ENCODE measurements at regions not wholly inside any gene's neighbourhood (a gene's known extent, or its start where the extent isn't known, plus 50 kb on each side); places are given as distances from the start of the nearest gene placed in this dataset.

GRCh38 chr1:30058970-30059369, 664.4 kb downstream of the MATN1 start:
- Histone ChIP-seq H3K9me3 (no peaks in the 10 kb centered on the region), H3K27me3 (replicated peaks in 1 of 7) (peaks cover 0 to 24% (median 0%) of the 10 kb centered on the region in 7 donors), H3K27ac (no peak overlapping the region), H3K4me3 (no peak overlapping the region), H3K4me1 (no peaks in the 10 kb centered on the region), H3K36me3 (no peaks in the 10 kb centered on the region)
- no peak for DNase-seq
- intact Hi-C loops (cut with DNase I; ENCODE audit: low total_unique reads), result no loop called here
- TF ChIP-seq POLR2A (IDR thresholded peaks at IDR 0.05) (no peak), CTCF (IDR thresholded peaks at IDR 0.05 in 8 of 11, conservative IDR thresholded peaks at IDR 0.05 in 3 of 11) (no peak), POLR2AphosphoS5 (IDR thresholded peaks at IDR 0.05) (no peak)
- 49 to 84% (median 68%) methylated on average over 3 to 4 of the region's 4 CpGs for WGBS, 5 donors

DNA sequence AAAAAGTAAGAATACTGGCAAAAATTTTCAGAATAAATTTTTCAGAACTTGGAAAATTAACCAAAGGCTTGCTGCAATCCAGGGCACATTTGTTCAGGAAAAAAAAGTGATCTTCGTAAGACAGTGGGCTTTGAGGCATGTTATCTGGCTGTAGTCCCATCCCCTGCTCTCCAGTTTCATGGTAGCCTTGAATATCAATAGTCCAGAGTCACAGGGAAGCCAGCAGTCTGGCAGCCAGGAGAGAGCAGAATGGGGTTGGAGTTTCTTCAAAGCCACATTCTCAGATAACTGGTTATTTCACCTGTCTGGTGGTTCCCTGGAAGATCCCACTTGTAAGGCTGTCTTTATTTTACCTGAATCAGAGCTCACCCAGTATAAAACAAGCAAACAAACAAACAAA, 669.3 kb downstream of the MATN1 start:
- H3K27ac ChIP-seq, result no peak overlapping the region
- WGBS, 5 donors, result 50 to 63% (median 59%) methylated on average over 1 of the region's 1 CpG
- no peaks in the 10 kb centered on the region for H3K36me3 ChIP-seq
- H3K4me1 ChIP-seq, result no peaks in the 10 kb centered on the region
- no peaks in the 10 kb centered on the region for H3K9me3 ChIP-seq
- intact Hi-C loops (cut with DNase I; ENCODE audit: low total_unique reads), result no loop called here
- peaks cover 0 to 57% (median 6%) of the 10 kb centered on the region in 7 donors for H3K27me3 ChIP-seq (replicated peaks in 1 of 7)
- no peak overlapping the region for H3K4me3 ChIP-seq
- TF ChIP-seq POLR2AphosphoS5 (IDR thresholded peaks at IDR 0.05) (no peak), POLR2A (IDR thresholded peaks at IDR 0.05) (no peak)
- no peak for DNase-seq

- peaks cover 0 to 59% (median 6%) of the 10 kb centered on the region in 7 donors for H3K27me3 ChIP-seq (replicated peaks in 1 of 7)
- no peaks in the 10 kb centered on the region for H3K36me3 ChIP-seq
- H3K27ac ChIP-seq, result no peak overlapping the region
- TF ChIP-seq CTCF (IDR thresholded peaks at IDR 0.05 in 8 of 11, conservative IDR thresholded peaks at IDR 0.05 in 3 of 11) (no peak), POLR2A (IDR thresholded peaks at IDR 0.05) (no peak), POLR2AphosphoS5 (IDR thresholded peaks at IDR 0.05) (no peak)
- DNase-seq, result no peak
- 47 to 69% (median 59%) methylated on average over 4 of the region's 4 CpGs for WGBS, 5 donors
- intact Hi-C loops (cut with DNase I; ENCODE audit: low total_unique reads), result no loop called here
- H3K4me1 ChIP-seq, result no peaks in the 10 kb centered on the region
- no peaks in the 10 kb centered on the region for H3K9me3 ChIP-seq
- H3K4me3 ChIP-seq, result no peak overlapping the region
Observed at GRCh38 chr1:30052178-30052577, 671.2 kb downstream of the MATN1 start.

DNA sequence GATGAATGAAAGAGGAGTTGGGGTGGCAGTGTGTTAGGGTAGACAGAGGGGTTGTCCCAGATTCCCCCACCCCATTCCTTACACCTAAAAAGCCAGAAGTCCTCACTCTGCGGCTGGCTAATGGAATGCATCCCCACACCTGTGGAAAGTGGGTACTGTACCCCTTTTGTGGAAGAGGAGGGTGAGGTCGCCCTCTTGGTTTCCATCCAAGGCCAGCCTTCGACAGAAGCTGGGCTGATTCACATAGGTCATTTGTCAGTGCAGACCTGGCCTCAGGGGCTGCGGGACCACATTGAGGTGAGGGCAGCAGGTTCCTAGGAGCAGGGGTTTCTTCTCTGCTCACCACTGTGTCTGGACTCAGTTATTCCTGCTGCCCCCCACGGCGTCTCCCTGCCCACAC, 671.6 kb downstream of the MATN1 start:
- Histone ChIP-seq H3K36me3 (no peaks in the 10 kb centered on the region), H3K9me3 (no peaks in the 10 kb centered on the region), H3K4me1 (no peaks in the 10 kb centered on the region), H3K4me3 (no peak overlapping the region), H3K27me3 (replicated peaks in 1 of 7) (peaks cover 0 to 57% (median 6%) of the 10 kb centered on the region in 7 donors), H3K27ac (no peak overlapping the region)
- TF ChIP-seq CTCF (IDR thresholded peaks at IDR 0.05 in 8 of 11, conservative IDR thresholded peaks at IDR 0.05 in 3 of 11), result no peak
- no peak for TF ChIP-seq POLR2A (IDR thresholded peaks at IDR 0.05)
- no peak for TF ChIP-seq POLR2AphosphoS5 (IDR thresholded peaks at IDR 0.05)
- 81 to 88% (median 83%) methylated on average over 6 of the region's 6 CpGs for WGBS, 5 donors
- intact Hi-C loops (cut with DNase I; ENCODE audit: low total_unique reads), result no loop called here
- no peak for DNase-seq

DNA sequence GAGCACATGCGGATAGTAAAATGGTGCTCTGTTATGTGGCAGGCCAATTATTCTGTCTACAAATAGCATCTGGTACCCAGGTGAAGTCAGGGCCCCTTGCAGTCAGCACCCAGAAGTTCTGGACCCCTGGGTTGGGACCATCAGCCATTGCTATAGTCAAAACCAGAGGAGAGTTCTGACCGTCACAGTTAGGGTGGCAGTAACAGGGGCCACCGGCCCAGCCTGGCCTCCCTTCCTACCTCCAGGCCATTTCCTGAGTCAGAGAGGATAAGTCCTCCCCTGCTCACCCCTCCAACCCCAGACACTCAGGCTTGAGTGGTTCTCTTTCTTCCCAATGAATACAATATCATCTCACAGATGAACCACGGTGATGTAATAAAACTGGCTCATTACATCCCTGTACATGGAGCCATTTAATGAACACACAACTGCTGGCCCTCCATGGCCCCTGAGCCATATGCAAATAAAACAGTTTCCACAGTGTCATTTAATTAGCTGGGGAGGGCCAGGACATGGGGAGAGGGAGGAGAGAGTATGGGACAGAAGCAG, 673.6 kb downstream of the MATN1 start:
- Histone ChIP-seq H3K4me3 (no peak overlapping the region), H3K9me3 (no peaks in the 10 kb centered on the region), H3K27me3 (replicated peaks in 1 of 7) (peaks cover 0 to 58% (median 6%) of the 10 kb centered on the region in 7 donors), H3K27ac (no peak overlapping the region), H3K4me1 (no peaks in the 10 kb centered on the region), H3K36me3 (no peaks in the 10 kb centered on the region)
- TF ChIP-seq CTCF (IDR thresholded peaks at IDR 0.05 in 8 of 11, conservative IDR thresholded peaks at IDR 0.05 in 3 of 11) (no peak), POLR2A (IDR thresholded peaks at IDR 0.05) (no peak), POLR2AphosphoS5 (IDR thresholded peaks at IDR 0.05) (no peak)
- WGBS, 5 donors, result 72 to 86% (median 80%) methylated on average over 4 of the region's 4 CpGs
- DNase-seq, result peak; percentile 4
- intact Hi-C loops (cut with DNase I; ENCODE audit: low total_unique reads), result no loop called here

Data from spleen (tissue), 11 donors.